ENCODE measurements at regions not wholly inside any gene's neighbourhood (a gene's known extent, or its start where the extent isn't known, plus 50 kb on each side); places are given as distances from the start of the nearest gene placed in this dataset.

GRCh38 chr9:23551929-23552707 is 273.9 kb downstream of the ELAVL2 start:
- no peak for TF ChIP-seq EZH2 (IDR thresholded peaks at IDR 0.05; ENCODE audit: insufficient read depth, poor library complexity, severe bottlenecking)
- no peak for TF ChIP-seq EZH2phosphoT487 (IDR thresholded peaks at IDR 0.05; ENCODE audit: insufficient read depth, low read depth)
